GM18505 (cell line): ENCODE measurements at regions not wholly inside any gene's neighbourhood (a gene's known extent, or its start where the extent isn't known, plus 50 kb on each side); places are given as distances from the start of the nearest gene placed in this dataset.
"Not testable (repeated sequence)": the region's sequence is repeated elsewhere in the genome, so short reads cannot be mapped to it uniquely, and the experiment has no call there.

ENCODE experiments used
- ATAC-seq: cut with Tn5 transposase; IDR thresholded peaks from one replicate; pipeline ENCODE4 v1.9.1; 2021; ENCODE audit not compliant: unreplicated experiment
- POLR2A ChIP-seq: IDR thresholded peaks from 4 replicates; pipeline ENCODE4 v1.6.1; 2011; ENCODE audit warnings: borderline replicate concordance; ENCODE audit not compliant: insufficient read depth, insufficient read length; ENCODE audit errors: extremely low read depth

GRCh38 chrX:128717635-128718578, 665.7 kb upstream of the ACTRT1 start:
- no peak for ATAC-seq
- no peak for TF ChIP-seq POLR2A

GRCh38 chrX:128714425-128714824, 662.2 kb upstream of the ACTRT1 start:
- no peak for TF ChIP-seq POLR2A
- no peak for ATAC-seq

- TF ChIP-seq POLR2A: no peak
- ATAC-seq: no peak
Observed at GRCh38 chrX:128699716-128700285, 647.6 kb upstream of the ACTRT1 start.

- no peak for TF ChIP-seq POLR2A
- ATAC-seq: no peak
Observed at GRCh38 chrX:128698573-128699181, 646.5 kb upstream of the ACTRT1 start.

- no peak for TF ChIP-seq POLR2A
- ATAC-seq: no peak
Observed at GRCh38 chrX:128691872-128692271, 639.7 kb upstream of the ACTRT1 start.

GRCh38 chrX:128685387-128685786, 633.2 kb upstream of the ACTRT1 start:
- no peak for TF ChIP-seq POLR2A
- ATAC-seq: no peak

GRCh38 chrX:128676651-128677050, 624.4 kb upstream of the ACTRT1 start:
- ATAC-seq: no peak
- TF ChIP-seq POLR2A: no peak

- ATAC-seq: not testable (repeated sequence)
Observed at GRCh38 chrX:128674326-128675086, 622.3 kb upstream of the ACTRT1 start.

GRCh38 chrX:128664211-128664610, 612.0 kb upstream of the ACTRT1 start:
- TF ChIP-seq POLR2A: no peak
- ATAC-seq: no peak

GRCh38 chrX:128653524-128654060, 601.4 kb upstream of the ACTRT1 start:
- TF ChIP-seq POLR2A: no peak
- ATAC-seq: no peak

GRCh38 chrX:128650326-128650725, 598.1 kb upstream of the ACTRT1 start:
- TF ChIP-seq POLR2A: no peak
- no peak for ATAC-seq

GRCh38 chrX:128634754-128635153, 582.6 kb upstream of the ACTRT1 start:
- TF ChIP-seq POLR2A: no peak

GRCh38 chrX:128623361-128623760, 571.2 kb upstream of the ACTRT1 start:
- TF ChIP-seq POLR2A: no peak
- ATAC-seq: no peak

More at GRCh38 chrX:128634754-128635153, 582.6 kb upstream of the ACTRT1 start:
- ATAC-seq: no peak
